ENCODE measurements at regions not wholly inside any gene's neighbourhood (a gene's known extent, or its start where the extent isn't known, plus 50 kb on each side); places are given as distances from the start of the nearest gene placed in this dataset.
"Not testable (repeated sequence)": the region's sequence is repeated elsewhere in the genome, so short reads cannot be mapped to it uniquely, and the experiment has no call there.

DNA sequence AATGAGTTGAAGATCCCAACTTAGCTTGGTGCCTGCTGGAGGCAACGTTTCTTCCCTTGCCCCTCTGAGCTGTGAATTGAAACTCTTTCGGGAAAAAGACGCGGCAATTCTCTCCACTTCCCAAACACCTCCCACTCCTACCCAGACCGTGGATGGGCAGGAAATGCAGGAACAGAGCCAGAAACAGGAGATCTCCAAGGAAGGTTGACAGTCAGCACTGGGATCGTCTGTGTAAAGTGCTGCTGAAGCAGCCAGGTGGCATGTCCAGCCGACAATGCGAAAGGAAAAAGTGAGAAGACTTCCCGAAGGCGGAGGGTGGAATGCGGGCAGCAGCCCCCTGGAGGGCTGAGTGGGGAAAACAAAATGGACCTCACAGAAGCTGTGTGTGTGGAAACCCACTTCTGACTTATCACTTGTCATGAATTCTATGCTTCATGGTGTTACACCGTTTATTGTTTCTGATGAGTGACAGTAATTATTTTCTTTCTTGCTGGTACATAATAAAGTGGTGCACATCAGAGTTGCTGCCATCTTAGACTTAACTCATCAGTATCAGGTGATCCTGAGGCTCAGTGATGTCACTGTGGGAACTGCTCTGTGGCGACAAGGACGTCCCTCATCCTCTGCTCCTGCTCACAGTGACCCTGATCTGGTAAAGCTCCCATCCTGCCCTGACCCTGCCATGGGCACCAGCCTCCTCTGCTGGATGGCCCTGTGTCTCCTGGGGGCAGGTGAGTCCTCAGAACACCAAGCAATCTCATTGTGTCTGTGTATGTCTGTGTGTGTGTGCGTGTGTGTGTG lies 220.5 kb upstream of the PRSS1 start:
- H3K4me3 ChIP-seq (ENCODE audit: low read length in 2 of 2): no peak overlapping the region
- peaks cover 0 to 7% of the 10 kb centered on the region in 2 donors for H3K27me3 ChIP-seq (ENCODE audit: control insufficient read depth in 2 of 2, insufficient read depth in 2 of 2, low read length in 2 of 2)
- no peaks in the 10 kb centered on the region for H3K4me1 ChIP-seq (ENCODE audit: control insufficient read depth in 2 of 2, insufficient read depth in 2 of 2, low read length in 2 of 2)
- no peaks in the 10 kb centered on the region for H3K9me3 ChIP-seq (ENCODE audit: control insufficient read depth in 2 of 2, low read length in 2 of 2)
- no peak overlapping the region for H3K9ac ChIP-seq (ENCODE audit: low read depth in 1 of 2, low read length in 2 of 2)
- no peak overlapping the region for H3K27ac ChIP-seq (ENCODE audit: low read depth in 2 of 2, low read length in 2 of 2)
- H3K36me3 ChIP-seq (ENCODE audit: control insufficient read depth in 2 of 2, insufficient read depth in 2 of 2, low read length in 2 of 2): no peaks in the 10 kb centered on the region

DNA sequence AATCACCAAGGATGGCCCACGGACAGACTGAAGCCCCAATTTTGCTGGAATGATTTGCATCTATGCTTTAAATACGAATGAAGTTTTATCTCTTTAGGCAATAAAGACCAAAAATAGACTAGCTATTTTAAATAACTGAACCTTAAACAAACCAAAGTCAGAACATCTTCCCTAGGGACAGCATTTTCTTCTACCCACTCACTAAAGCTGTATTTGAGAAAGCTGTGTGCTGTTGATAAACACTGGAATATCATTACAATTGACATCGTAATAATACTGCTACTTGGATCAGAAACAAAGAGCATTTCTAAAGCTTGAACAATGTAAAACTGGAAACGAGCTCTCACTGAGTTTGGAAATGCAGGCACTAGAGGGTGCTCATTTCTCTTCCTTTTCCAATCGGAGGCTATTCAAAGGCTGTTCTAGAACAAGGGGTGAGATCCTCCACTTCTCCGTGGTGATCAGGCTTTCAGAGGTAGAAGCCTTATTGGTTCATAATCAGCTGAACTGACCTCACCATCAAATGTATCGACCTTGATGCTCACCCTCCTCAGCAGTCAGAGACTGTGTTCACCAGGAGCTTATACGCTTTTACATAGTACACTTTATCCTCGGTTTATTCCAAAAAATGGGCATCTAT lies 225.3 kb upstream of the PRSS1 start:
- H3K27ac ChIP-seq (ENCODE audit: low read depth in 2 of 2, low read length in 2 of 2): no peak overlapping the region
- no peak overlapping the region for H3K9ac ChIP-seq (ENCODE audit: low read depth in 1 of 2, low read length in 2 of 2)
- H3K4me1 ChIP-seq (ENCODE audit: control insufficient read depth in 2 of 2, insufficient read depth in 2 of 2, low read length in 2 of 2): peaks cover 9 to 17% of the 10 kb centered on the region in 2 donors
- H3K36me3 ChIP-seq (ENCODE audit: control insufficient read depth in 2 of 2, insufficient read depth in 2 of 2, low read length in 2 of 2): no peaks in the 10 kb centered on the region
- peaks cover 0 to under 1% of the 10 kb centered on the region in 2 donors for H3K27me3 ChIP-seq (ENCODE audit: control insufficient read depth in 2 of 2, insufficient read depth in 2 of 2, low read length in 2 of 2)
- no peak overlapping the region for H3K4me3 ChIP-seq (ENCODE audit: low read length in 2 of 2)
- H3K9me3 ChIP-seq (ENCODE audit: control insufficient read depth in 2 of 2, low read length in 2 of 2): no peaks in the 10 kb centered on the region

DNA sequence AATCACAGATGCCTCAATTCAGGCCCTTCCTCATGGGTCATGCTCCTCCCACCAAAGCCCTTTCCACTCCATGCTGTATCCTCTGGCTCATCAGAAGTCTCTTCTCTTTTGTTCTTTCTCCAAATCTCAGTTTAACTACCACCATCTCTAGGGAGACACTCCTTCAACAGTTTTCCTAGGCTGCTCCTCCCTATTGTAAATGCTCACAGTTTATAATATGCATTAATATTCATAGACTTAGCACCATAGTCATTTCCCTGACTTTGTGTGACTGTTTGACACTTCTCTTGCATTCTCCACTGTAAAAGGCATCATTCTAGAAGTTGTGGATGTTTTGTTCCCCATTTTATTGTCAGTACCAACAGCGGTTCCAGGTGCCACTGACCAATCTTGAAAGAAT lies 226.5 kb upstream of the PRSS1 start:
- H3K4me3 ChIP-seq (ENCODE audit: low read length in 2 of 2): no peak overlapping the region
- peaks cover 9 to 18% of the 10 kb centered on the region in 2 donors for H3K4me1 ChIP-seq (ENCODE audit: control insufficient read depth in 2 of 2, insufficient read depth in 2 of 2, low read length in 2 of 2)
- H3K27ac ChIP-seq (ENCODE audit: low read depth in 2 of 2, low read length in 2 of 2): no peak overlapping the region
- no peaks in the 10 kb centered on the region for H3K9me3 ChIP-seq (ENCODE audit: control insufficient read depth in 2 of 2, low read length in 2 of 2)
- no peak overlapping the region for H3K9ac ChIP-seq (ENCODE audit: low read depth in 1 of 2, low read length in 2 of 2)
- H3K27me3 ChIP-seq (ENCODE audit: control insufficient read depth in 2 of 2, insufficient read depth in 2 of 2, low read length in 2 of 2): no peaks in the 10 kb centered on the region
- H3K36me3 ChIP-seq (ENCODE audit: control insufficient read depth in 2 of 2, insufficient read depth in 2 of 2, low read length in 2 of 2): no peaks in the 10 kb centered on the region

DNA sequence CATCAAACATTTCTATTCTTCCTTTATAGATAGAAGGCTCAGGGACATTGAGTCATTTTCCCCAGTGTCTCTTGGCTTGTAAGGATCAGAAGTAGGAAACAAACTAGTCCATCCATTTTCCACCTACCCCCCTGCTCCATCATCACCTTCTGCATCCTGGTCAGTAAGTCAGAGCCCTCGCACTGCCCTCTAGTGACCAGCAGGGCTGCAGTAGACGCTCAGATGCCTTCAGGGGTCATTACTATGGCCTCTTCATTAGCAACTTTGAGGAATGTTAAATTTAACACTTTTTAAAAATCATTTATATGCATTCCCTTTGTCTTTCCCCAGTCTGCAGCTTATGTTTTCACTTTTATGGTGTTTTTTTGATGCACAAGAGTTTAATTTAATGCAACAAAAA lies 228.4 kb upstream of the PRSS1 start:
- Histone ChIP-seq H3K27ac (ENCODE audit: low read depth in 2 of 2, low read length in 2 of 2) (peak overlapping the region; percentile 82 to 88), H3K4me1 (ENCODE audit: control insufficient read depth in 2 of 2, insufficient read depth in 2 of 2, low read length in 2 of 2) (peaks cover 9 to 20% of the 10 kb centered on the region in 2 donors)
- not testable (repeated sequence) for H3K4me3 ChIP-seq (ENCODE audit: low read length in 2 of 2); H3K9ac ChIP-seq (ENCODE audit: low read depth in 1 of 2, low read length in 2 of 2); H3K9me3 ChIP-seq (ENCODE audit: control insufficient read depth in 2 of 2, low read length in 2 of 2); H3K27me3 ChIP-seq (ENCODE audit: control insufficient read depth in 2 of 2, insufficient read depth in 2 of 2, low read length in 2 of 2); H3K36me3 ChIP-seq (ENCODE audit: control insufficient read depth in 2 of 2, insufficient read depth in 2 of 2, low read length in 2 of 2)

DNA sequence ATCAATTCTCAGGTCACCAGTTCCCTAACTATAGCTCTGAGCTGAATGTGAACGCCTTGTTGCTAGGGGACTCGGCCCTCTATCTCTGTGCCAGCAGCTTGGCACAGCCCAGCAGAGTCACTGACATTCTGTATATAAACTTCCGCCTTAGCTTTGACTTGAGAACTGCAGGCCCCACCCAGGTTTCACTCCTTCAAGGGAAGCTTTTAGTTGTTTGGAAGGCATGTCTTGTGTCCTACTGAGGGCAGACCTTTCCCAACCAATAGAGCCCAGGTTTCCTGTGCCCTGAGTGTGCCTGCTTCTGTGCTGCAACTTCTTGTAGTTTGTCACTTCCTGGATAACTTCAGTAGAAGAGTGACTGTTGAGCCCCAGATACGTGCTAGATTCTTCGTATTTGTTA lies 228.8 kb upstream of the PRSS1 start:
- not testable (repeated sequence) for H3K36me3 ChIP-seq (ENCODE audit: control insufficient read depth in 2 of 2, insufficient read depth in 2 of 2, low read length in 2 of 2); H3K27me3 ChIP-seq (ENCODE audit: control insufficient read depth in 2 of 2, insufficient read depth in 2 of 2, low read length in 2 of 2); H3K9ac ChIP-seq (ENCODE audit: low read depth in 1 of 2, low read length in 2 of 2); H3K9me3 ChIP-seq (ENCODE audit: control insufficient read depth in 2 of 2, low read length in 2 of 2); H3K4me3 ChIP-seq (ENCODE audit: low read length in 2 of 2)
- H3K27ac ChIP-seq (ENCODE audit: low read depth in 2 of 2, low read length in 2 of 2): peak overlapping the region; percentile 82 to 88
- H3K4me1 ChIP-seq (ENCODE audit: control insufficient read depth in 2 of 2, insufficient read depth in 2 of 2, low read length in 2 of 2): peaks cover 9 to 22% of the 10 kb centered on the region in 2 donors

DNA sequence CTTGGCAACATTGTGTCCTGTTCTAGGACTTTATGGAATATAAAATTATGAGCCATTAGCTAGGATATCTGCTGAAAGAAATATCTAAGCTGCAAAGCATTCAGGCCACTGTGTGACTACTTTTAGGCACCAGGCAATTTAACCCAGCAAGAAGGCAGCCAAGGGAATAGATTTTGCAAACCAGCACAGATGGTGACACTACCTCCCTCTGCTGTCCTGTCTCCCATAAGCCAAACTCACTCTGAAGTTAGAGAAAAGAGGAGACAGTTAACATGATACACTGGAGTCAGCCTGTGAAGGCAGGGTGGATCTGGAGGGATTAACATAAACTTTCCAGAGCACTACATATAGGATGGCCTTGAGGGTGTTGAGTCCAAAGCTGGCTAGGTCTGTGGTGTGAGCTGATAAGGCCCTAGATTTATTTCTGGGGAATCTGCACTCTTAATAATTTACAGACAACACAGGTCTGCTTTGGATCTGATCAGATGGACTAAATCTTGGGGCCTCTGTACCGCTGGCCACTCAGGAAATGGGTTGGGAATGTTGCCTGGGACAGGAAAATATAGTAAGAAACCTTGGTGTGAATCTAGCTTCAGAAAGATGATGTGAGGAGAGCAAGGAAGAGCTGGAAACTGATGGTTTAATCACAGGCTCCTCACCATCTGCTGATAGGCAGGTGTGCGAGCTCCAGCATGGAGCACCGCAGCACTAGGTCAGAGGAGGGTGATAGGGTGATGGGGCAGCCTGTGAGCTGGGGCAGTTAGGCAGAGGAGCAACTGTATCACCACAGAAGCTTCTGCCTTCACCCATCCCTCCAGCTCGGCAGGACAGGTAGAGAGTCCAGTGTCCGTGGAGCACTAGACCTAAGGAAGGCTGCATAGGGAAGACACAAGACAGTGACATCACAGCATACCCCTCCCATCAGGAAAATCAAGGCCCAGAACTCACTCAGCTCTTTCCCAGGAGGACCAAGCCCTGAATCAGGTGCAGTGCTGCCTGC lies 229.9 kb upstream of the PRSS1 start:
- no peaks in the 10 kb centered on the region for H3K27me3 ChIP-seq (ENCODE audit: control insufficient read depth in 2 of 2, insufficient read depth in 2 of 2, low read length in 2 of 2)
- peak overlapping the region; percentile 82 to 88 for H3K27ac ChIP-seq (ENCODE audit: low read depth in 2 of 2, low read length in 2 of 2)
- H3K36me3 ChIP-seq (ENCODE audit: control insufficient read depth in 2 of 2, insufficient read depth in 2 of 2, low read length in 2 of 2): no peaks in the 10 kb centered on the region
- no peak overlapping the region for H3K4me3 ChIP-seq (ENCODE audit: low read length in 2 of 2)
- H3K4me1 ChIP-seq (ENCODE audit: control insufficient read depth in 2 of 2, insufficient read depth in 2 of 2, low read length in 2 of 2): peaks cover 9 to 22% of the 10 kb centered on the region in 2 donors
- H3K9ac ChIP-seq (ENCODE audit: low read depth in 1 of 2, low read length in 2 of 2): peak overlapping the region; percentile 39 to 48
- no peaks in the 10 kb centered on the region for H3K9me3 ChIP-seq (ENCODE audit: control insufficient read depth in 2 of 2, low read length in 2 of 2)

DNA sequence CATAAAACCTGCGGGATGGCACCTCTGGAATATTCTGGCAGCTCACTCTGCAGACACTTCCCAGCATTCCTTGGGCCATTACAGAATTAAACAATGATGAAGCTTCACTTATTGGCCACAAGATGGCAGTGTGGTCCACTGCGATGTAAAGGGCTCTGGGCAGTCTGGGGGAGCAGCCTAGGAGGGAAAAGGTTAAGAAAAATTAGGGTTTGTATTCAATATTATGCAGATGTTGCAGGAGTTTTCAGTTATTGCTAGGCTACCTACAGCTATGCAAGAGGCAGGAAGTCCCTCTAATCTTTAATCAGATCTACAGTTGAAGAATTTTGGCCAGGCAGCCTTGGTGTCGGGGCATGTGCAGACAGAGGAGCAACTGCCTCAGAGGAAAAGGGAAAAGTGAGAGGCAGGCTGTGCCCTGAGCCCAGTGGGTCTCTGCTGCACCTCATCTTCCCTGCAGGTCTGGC lies 233.2 kb upstream of the PRSS1 start:
- no peak overlapping the region for H3K27ac ChIP-seq (ENCODE audit: low read depth in 2 of 2, low read length in 2 of 2)
- H3K4me3 ChIP-seq (ENCODE audit: low read length in 2 of 2): no peak overlapping the region
- no peaks in the 10 kb centered on the region for H3K9me3 ChIP-seq (ENCODE audit: control insufficient read depth in 2 of 2, low read length in 2 of 2)
- H3K9ac ChIP-seq (ENCODE audit: low read depth in 1 of 2, low read length in 2 of 2): no peak overlapping the region
- H3K36me3 ChIP-seq (ENCODE audit: control insufficient read depth in 2 of 2, insufficient read depth in 2 of 2, low read length in 2 of 2): no peaks in the 10 kb centered on the region
- peaks cover 9 to 22% of the 10 kb centered on the region in 2 donors for H3K4me1 ChIP-seq (ENCODE audit: control insufficient read depth in 2 of 2, insufficient read depth in 2 of 2, low read length in 2 of 2)
- no peaks in the 10 kb centered on the region for H3K27me3 ChIP-seq (ENCODE audit: control insufficient read depth in 2 of 2, insufficient read depth in 2 of 2, low read length in 2 of 2)

DNA sequence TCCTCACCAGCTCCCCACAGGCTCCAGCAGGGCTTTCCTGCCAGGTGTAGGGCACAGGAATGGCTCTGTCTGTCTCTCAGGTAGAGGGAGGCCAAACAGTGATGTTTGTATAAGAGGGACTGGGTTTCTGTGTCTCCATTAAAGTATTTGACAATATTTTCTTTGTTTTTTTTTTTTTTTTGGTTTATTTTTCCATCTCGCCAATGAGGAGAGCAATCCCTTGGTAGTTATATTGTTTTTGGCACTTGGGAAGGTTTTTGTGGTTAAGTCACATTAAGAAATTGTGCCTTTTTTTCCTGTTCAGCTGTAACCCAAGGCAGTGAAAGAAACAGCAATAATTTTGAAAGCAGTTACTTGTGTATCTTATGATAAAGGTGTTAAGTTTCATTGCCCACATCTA lies 234.6 kb upstream of the PRSS1 start:
- not testable (repeated sequence) for H3K27ac ChIP-seq (ENCODE audit: low read depth in 2 of 2, low read length in 2 of 2); H3K4me3 ChIP-seq (ENCODE audit: low read length in 2 of 2); H3K9me3 ChIP-seq (ENCODE audit: control insufficient read depth in 2 of 2, low read length in 2 of 2); H3K9ac ChIP-seq (ENCODE audit: low read depth in 1 of 2, low read length in 2 of 2); H3K36me3 ChIP-seq (ENCODE audit: control insufficient read depth in 2 of 2, insufficient read depth in 2 of 2, low read length in 2 of 2); H3K27me3 ChIP-seq (ENCODE audit: control insufficient read depth in 2 of 2, insufficient read depth in 2 of 2, low read length in 2 of 2)
- peaks cover 5 to 11% of the 10 kb centered on the region in 2 donors for H3K4me1 ChIP-seq (ENCODE audit: control insufficient read depth in 2 of 2, insufficient read depth in 2 of 2, low read length in 2 of 2)

DNA sequence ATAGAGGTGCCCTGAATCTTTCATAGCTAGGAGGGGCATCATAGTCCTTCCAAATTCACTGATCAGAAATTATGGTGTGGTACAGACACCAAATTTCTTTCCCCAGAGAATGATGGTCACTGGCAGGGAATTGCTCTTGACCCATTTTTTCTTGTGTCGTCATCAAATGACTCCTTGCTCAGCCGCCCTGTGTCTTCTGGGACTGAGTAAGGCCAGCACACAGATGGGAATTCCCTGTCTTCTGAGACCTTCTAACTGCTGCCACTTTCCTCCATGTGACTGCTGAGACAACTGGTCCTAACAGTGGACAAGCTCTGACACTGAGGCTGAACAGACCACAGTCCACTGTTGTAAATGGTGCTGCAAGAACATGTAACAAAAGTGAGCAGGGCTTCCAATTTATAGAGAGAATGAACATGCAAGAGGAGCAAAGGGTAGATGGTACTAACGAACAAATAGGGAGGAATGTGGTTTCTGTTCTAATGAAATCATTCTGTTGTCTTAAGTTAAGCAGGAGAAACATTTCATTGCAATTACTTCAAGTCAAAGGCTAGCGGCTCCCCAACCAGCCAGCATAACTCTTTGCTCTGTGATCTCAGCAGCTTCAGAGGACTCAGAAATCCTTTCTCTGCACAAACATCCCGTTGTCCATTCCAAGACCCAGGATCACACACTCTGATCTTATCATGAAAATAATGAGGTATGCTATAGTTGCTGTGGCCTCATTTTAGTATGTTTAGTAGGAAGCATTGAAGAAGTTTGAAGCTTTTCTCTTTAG lies 235.9 kb upstream of the PRSS1 start:
- Histone ChIP-seq H3K9me3 (ENCODE audit: control insufficient read depth in 2 of 2, low read length in 2 of 2) (no peaks in the 10 kb centered on the region), H3K36me3 (ENCODE audit: control insufficient read depth in 2 of 2, insufficient read depth in 2 of 2, low read length in 2 of 2) (no peaks in the 10 kb centered on the region)

More for the DNA sequence above, 235.9 kb upstream of the PRSS1 start:
- Histone ChIP-seq H3K27me3 (ENCODE audit: control insufficient read depth in 2 of 2, insufficient read depth in 2 of 2, low read length in 2 of 2) (no peaks in the 10 kb centered on the region), H3K4me1 (ENCODE audit: control insufficient read depth in 2 of 2, insufficient read depth in 2 of 2, low read length in 2 of 2) (peaks cover 9 to 15% of the 10 kb centered on the region in 2 donors), H3K27ac (ENCODE audit: low read depth in 2 of 2, low read length in 2 of 2) (no peak overlapping the region), H3K4me3 (ENCODE audit: low read length in 2 of 2) (no peak overlapping the region), H3K9ac (ENCODE audit: low read depth in 1 of 2, low read length in 2 of 2) (no peak overlapping the region)
